Sigmoid colon (tissue), 4 donors: ENCODE measurements at regions not wholly inside any gene's neighbourhood (a gene's known extent, or its start where the extent isn't known, plus 50 kb on each side); places are given as distances from the start of the nearest gene placed in this dataset.
"Not testable (repeated sequence)": the region's sequence is repeated elsewhere in the genome, so short reads cannot be mapped to it uniquely, and the experiment has no call there.

Experiments
- CTCF ChIP-seq, 4 experiments: fragments of 450-650 bp in 3 of 4; fragments of 200-600 bp in 1 of 4; IDR thresholded peaks; one replicate each; pipeline ENCODE4 v1.5.1; 2016 to 2019; ENCODE audit warnings: antibody characterized with exemption in 4 of 4, mild to moderate bottlenecking in 3 of 4, moderate library complexity in 2 of 4
- EP300 ChIP-seq, 4 donors: sonication (generic); formaldehyde crosslinking; IDR thresholded peaks; one replicate each; pipeline ENCODE4 v1.6.1; 2017; ENCODE audit warnings: antibody characterized with exemption in 4 of 4
- POLR2A ChIP-seq, 2 donors: fragments of 450-650 bp; IDR thresholded peaks; one replicate each; pipeline ENCODE4 v1.6.1; 2016; ENCODE audit warnings: antibody characterized with exemption in 2 of 2, mild to moderate bottlenecking in 2 of 2, moderate library complexity in 2 of 2
- POLR2AphosphoS5 ChIP-seq, 4 donors: sonication (generic); formaldehyde crosslinking; IDR thresholded peaks; one replicate each; pipeline ENCODE4 v1.6.1; 2017; ENCODE audit warnings: antibody characterized with exemption in 4 of 4

GRCh38 chr2:131652246-131652645, 124.6 kb downstream of the CCDC74A start:
- not testable (repeated sequence) for TF ChIP-seq CTCF, POLR2A, POLR2AphosphoS5, EP300 (IDR thresholded peaks at IDR 0.05)
